K562 (cell line): ENCODE measurements at regions not wholly inside any gene's neighbourhood (a gene's known extent, or its start where the extent isn't known, plus 50 kb on each side); places are given as distances from the start of the nearest gene placed in this dataset.

Source experiments
- BCOR ChIP-seq: fragments of 450-650 bp; IDR thresholded peaks from 2 replicates; pipeline ENCODE4 v1.6.1; 2016
- E2F6 ChIP-seq, 2 experiments: IDR thresholded peaks; 2 replicates each; pipeline ENCODE4 v1.6.1; 2011; ENCODE audit warnings: borderline replicate concordance in 1 of 2, control low read depth in 1 of 2, low read depth in 1 of 2, low read length in 1 of 2, mild to moderate bottlenecking in 1 of 2, mixed read lengths in 1 of 2, moderate library complexity in 1 of 2; ENCODE audit not compliant: insufficient read depth in 1 of 2, insufficient read length in 1 of 2, poor library complexity in 1 of 2, severe bottlenecking in 1 of 2; ENCODE audit errors: extremely low read depth in 1 of 2
- GABPB1 ChIP-seq: sonication (generic); formaldehyde crosslinking; IDR thresholded peaks from 2 replicates; pipeline ENCODE4 v1.8.0; 2022; ENCODE audit warnings: mild to moderate bottlenecking, missing genetic modification reagents
- HDAC1 ChIP-seq, 2 experiments: fragments of 450-650 bp; IDR thresholded peaks; 2 replicates each; pipeline ENCODE4 v1.6.1; 2016 to 2017; ENCODE audit warnings: inconsistent platforms in 1 of 2, mild to moderate bottlenecking in 1 of 2, moderate library complexity in 1 of 2
- LEF1 ChIP-seq: fragments of 450-650 bp; IDR thresholded peaks from 2 replicates; pipeline ENCODE4 v1.6.1; 2016; ENCODE audit warnings: mild to moderate bottlenecking
- MLX ChIP-seq, 2 experiments: fragments of 450-650 bp in 1 of 2; sonication (generic) in 1 of 2; formaldehyde crosslinking; conservative IDR thresholded peaks; 2 replicates each; pipeline versions ENCODE4 v1.4.0 to v1.8.1; 2020 to 2022; ENCODE audit warnings: mild to moderate bottlenecking in 1 of 2, missing genetic modification reagents in 1 of 2
- MTA3 ChIP-seq: fragments of 450-650 bp; formaldehyde crosslinking; IDR thresholded peaks from 2 replicates; pipeline ENCODE4 v1.6.1; 2017; ENCODE audit warnings: mild to moderate bottlenecking, borderline replicate concordance
- NFE2L1 ChIP-seq: fragments of 450-650 bp; IDR thresholded peaks from 2 replicates; pipeline ENCODE4 v1.6.1; 2016; ENCODE audit warnings: missing genetic modification characterization, low read depth, mild to moderate bottlenecking, missing compliant biosample characterization, moderate library complexity, borderline replicate concordance
- NR1H2 ChIP-seq: sonication (generic); formaldehyde crosslinking; IDR thresholded peaks from 2 replicates; pipeline ENCODE4 v1.4.0; 2020; ENCODE audit warnings: mild to moderate bottlenecking, missing genetic modification reagents
- NR2C1 ChIP-seq, 2 experiments: fragments of 450-650 bp; IDR thresholded peaks; 2 replicates each; pipeline ENCODE4 v1.6.1; 2017; ENCODE audit warnings: mild to moderate bottlenecking in 2 of 2, antibody characterized with exemption in 1 of 2, inconsistent platforms in 1 of 2, missing compliant biosample characterization in 1 of 2, missing genetic modification characterization in 1 of 2
- PRDM10 ChIP-seq: fragments of 450-650 bp; IDR thresholded peaks from 2 replicates; pipeline ENCODE4 v1.6.1; 2018; ENCODE audit not compliant: partially characterized antibody
- SMARCA5 ChIP-seq: fragments of 450-650 bp; IDR thresholded peaks from 2 replicates; pipeline ENCODE4 v1.6.1; 2016
- SMARCB1 ChIP-seq: IDR thresholded peaks from 2 replicates; pipeline ENCODE4 v1.6.1; 2011; ENCODE audit warnings: improper control_type of control experiment, low read depth; ENCODE audit not compliant: insufficient read length
- SRF ChIP-seq, 2 experiments: fragments of 250-450, 450-650 bp in 1 of 2; sonication (Bioruptor Pico) in 1 of 2; sonication (generic) in 1 of 2; formaldehyde crosslinking; IDR thresholded peaks; 2 replicates each; pipeline versions ENCODE4 v1.5.0 to v1.5.1; 2020 to 2022; ENCODE audit warnings: mild to moderate bottlenecking in 1 of 2, missing genetic modification reagents in 1 of 2
- ZNF217 ChIP-seq: sonication (generic); formaldehyde crosslinking; IDR thresholded peaks from 2 replicates; pipeline ENCODE4 v1.8.0; 2022; ENCODE audit warnings: mild to moderate bottlenecking, missing genetic modification reagents
- ZNF707 ChIP-seq: fragments of 250-450 bp; sonication (Bioruptor Pico); conservative IDR thresholded peaks from 2 replicates; pipeline ENCODE4 v1.8.0; 2022; ENCODE audit warnings: inconsistent platforms, mild to moderate bottlenecking, moderate library complexity
- TF ChIP-seq, protein P1 (sequence below): sonication (generic); formaldehyde crosslinking; IDR thresholded peaks from 2 replicates; pipeline ENCODE4 v1.8.0; 2022; ENCODE audit warnings: mild to moderate bottlenecking, missing genetic modification reagents

GRCh38 chr16:85359147-85359822, 247.0 kb upstream of the CIBAR2 start (continued):
- TF ChIP-seq, protein P1, sequence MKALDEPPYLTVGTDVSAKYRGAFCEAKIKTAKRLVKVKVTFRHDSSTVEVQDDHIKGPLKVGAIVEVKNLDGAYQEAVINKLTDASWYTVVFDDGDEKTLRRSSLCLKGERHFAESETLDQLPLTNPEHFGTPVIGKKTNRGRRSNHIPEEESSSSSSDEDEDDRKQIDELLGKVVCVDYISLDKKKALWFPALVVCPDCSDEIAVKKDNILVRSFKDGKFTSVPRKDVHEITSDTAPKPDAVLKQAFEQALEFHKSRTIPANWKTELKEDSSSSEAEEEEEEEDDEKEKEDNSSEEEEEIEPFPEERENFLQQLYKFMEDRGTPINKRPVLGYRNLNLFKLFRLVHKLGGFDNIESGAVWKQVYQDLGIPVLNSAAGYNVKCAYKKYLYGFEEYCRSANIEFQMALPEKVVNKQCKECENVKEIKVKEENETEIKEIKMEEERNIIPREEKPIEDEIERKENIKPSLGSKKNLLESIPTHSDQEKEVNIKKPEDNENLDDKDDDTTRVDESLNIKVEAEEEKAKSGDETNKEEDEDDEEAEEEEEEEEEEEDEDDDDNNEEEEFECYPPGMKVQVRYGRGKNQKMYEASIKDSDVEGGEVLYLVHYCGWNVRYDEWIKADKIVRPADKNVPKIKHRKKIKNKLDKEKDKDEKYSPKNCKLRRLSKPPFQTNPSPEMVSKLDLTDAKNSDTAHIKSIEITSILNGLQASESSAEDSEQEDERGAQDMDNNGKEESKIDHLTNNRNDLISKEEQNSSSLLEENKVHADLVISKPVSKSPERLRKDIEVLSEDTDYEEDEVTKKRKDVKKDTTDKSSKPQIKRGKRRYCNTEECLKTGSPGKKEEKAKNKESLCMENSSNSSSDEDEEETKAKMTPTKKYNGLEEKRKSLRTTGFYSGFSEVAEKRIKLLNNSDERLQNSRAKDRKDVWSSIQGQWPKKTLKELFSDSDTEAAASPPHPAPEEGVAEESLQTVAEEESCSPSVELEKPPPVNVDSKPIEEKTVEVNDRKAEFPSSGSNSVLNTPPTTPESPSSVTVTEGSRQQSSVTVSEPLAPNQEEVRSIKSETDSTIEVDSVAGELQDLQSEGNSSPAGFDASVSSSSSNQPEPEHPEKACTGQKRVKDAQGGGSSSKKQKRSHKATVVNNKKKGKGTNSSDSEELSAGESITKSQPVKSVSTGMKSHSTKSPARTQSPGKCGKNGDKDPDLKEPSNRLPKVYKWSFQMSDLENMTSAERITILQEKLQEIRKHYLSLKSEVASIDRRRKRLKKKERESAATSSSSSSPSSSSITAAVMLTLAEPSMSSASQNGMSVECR (CRISPR knock-in tag) = no peak
- 0 out of 2 replicates have a peak, but pooled peaks have one; percentile 78 for TF ChIP-seq NR1H2 (CRISPR knock-in tag)
- TF ChIP-seq NFE2L1 = no peak
- TF ChIP-seq HDAC1 (IDR thresholded peaks at IDR 0.05) = peak in 1 of 2 experiments; percentile 43; a peak in 1 of 4 replicates
- no peak for TF ChIP-seq ZNF217
- TF ChIP-seq SMARCB1 = peak; percentile 18
- no peak for TF ChIP-seq ZNF707 (CRISPR knock-in tag)
- peak; percentile 47; the same call in 1 of the 2 replicates for TF ChIP-seq GABPB1
- no peak for TF ChIP-seq SRF (CRISPR knock-in tag; IDR thresholded peaks at IDR 0.05)
- TF ChIP-seq BCOR = peak; percentile 81
- peak; percentile 40; the same call in 1 of the 2 replicates for TF ChIP-seq NR2C1 (IDR thresholded peaks at IDR 0.05)
- peak; percentile 55 for TF ChIP-seq NR2C1 (tag; IDR thresholded peaks at IDR 0.05)
- peak; percentile 74; the same call in 1 of the 2 replicates for TF ChIP-seq LEF1
- TF ChIP-seq PRDM10 = no peak
- TF ChIP-seq MLX (CRISPR knock-in tag; conservative IDR thresholded peaks at IDR 0.05) = no peak
- TF ChIP-seq SMARCA5 = peak; percentile 56; the same call in 1 of the 2 replicates
- TF ChIP-seq MTA3 = peak; percentile 86
- peak in 1 of 2 experiments; percentile 10 for TF ChIP-seq E2F6 (IDR thresholded peaks at IDR 0.05; ENCODE audit: borderline replicate concordance in 1 of 2, extremely low read depth in 1 of 2, insufficient read depth in 1 of 2, insufficient read length in 1 of 2, low read depth in 1 of 2, low read length in 1 of 2, poor library complexity in 1 of 2, severe bottlenecking in 1 of 2)
